ENCODE measurements at regions not wholly inside any gene's neighbourhood (a gene's known extent, or its start where the extent isn't known, plus 50 kb on each side); places are given as distances from the start of the nearest gene placed in this dataset.

DNA sequence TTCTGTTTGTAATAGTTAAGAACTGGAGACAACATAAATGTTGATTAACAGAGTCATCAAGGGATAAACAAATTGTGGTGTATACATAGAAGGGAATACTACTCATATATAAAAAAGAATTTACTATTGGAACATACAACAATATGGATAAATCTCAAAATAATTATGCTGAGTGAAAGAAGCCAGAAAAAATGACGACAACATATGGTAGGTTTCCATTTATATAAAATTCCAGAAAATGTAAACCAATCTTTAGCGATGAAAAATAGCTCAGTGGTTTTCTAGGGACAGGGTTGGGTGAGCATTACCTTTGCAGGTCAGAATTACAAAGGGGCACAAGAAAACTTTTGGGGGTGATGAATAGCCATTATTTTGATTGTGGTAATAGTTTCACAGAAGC, 431.6 kb downstream of the PTPRU start:
- Histone ChIP-seq H3K27me3 (peaks cover 0 to 17% of the 10 kb centered on the region in 2 donors), H3K36me3 (no peaks in the 10 kb centered on the region), H3K27ac (no peak overlapping the region), H3K4me1 (no peaks in the 10 kb centered on the region), H3K4me3 (no peak overlapping the region), H3K9me3 (no peaks in the 10 kb centered on the region)
- TF ChIP-seq, protein P1, sequence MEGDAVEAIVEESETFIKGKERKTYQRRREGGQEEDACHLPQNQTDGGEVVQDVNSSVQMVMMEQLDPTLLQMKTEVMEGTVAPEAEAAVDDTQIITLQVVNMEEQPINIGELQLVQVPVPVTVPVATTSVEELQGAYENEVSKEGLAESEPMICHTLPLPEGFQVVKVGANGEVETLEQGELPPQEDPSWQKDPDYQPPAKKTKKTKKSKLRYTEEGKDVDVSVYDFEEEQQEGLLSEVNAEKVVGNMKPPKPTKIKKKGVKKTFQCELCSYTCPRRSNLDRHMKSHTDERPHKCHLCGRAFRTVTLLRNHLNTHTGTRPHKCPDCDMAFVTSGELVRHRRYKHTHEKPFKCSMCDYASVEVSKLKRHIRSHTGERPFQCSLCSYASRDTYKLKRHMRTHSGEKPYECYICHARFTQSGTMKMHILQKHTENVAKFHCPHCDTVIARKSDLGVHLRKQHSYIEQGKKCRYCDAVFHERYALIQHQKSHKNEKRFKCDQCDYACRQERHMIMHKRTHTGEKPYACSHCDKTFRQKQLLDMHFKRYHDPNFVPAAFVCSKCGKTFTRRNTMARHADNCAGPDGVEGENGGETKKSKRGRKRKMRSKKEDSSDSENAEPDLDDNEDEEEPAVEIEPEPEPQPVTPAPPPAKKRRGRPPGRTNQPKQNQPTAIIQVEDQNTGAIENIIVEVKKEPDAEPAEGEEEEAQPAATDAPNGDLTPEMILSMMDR (IDR thresholded peaks at IDR 0.05) = no peak
- no peak for DNase-seq
- intact Hi-C loops (cut with DNase I; ENCODE audit: low total_unique reads) = no loop called here

DNA sequence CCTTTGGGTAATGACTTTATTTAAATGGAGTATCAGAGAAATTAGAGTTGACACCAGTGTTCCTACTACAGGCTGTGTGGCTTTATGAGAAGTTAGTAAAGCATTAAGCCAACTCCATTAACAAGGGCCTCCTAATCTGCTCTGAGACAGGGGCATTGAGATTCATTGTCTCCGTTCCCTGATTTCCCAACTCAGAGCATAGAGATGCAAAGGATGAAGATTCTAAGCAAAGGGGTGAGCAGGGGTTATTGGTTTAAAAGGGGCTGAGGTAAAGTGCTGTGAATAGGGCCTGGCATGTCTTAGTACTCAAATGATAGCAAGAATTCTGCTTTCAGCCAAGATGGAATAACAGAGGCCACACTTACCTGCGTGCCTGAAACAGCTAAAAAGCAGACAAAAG, 428.4 kb downstream of the PTPRU start:
- Histone ChIP-seq H3K27ac (no peak overlapping the region), H3K4me3 (no peak overlapping the region), H3K36me3 (no peaks in the 10 kb centered on the region), H3K4me1 (no peaks in the 10 kb centered on the region), H3K9me3 (peaks cover 4 to 17% (median 9%) of the 10 kb centered on the region in 3 donors), H3K27me3 (peaks cover 0 to 6% of the 10 kb centered on the region in 2 donors)
- intact Hi-C loops (cut with DNase I; ENCODE audit: low total_unique reads) = no loop called here
- TF ChIP-seq, protein P1 (IDR thresholded peaks at IDR 0.05) = no peak
- DNase-seq = no peak

DNA sequence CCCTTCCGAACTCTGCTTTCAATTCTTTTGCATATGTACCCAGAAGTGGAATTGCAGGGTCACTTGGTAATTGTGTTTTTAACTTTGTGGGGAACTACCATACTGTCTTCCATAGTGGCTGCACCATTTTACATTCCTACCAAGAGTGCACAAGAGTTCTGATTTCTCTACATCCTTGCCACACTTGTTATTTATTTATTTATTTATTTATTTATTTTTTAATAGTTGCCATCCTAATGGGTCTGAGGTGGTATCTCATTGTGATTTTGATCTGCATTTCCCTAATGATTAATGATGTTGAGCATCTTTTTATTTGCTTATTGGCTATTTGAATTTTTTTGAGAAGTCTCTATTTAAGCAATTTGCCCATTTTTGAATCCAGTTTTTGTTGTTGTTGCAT, 422.4 kb downstream of the PTPRU start:
- Histone ChIP-seq H3K4me1 (no peaks in the 10 kb centered on the region), H3K36me3 (no peaks in the 10 kb centered on the region), H3K4me3 (no peak overlapping the region), H3K27me3 (peaks cover 0 to 2% of the 10 kb centered on the region in 2 donors), H3K27ac (no peak overlapping the region), H3K9me3 (peaks cover 4 to 22% (median 9%) of the 10 kb centered on the region in 3 donors)
- TF ChIP-seq, protein P1 (IDR thresholded peaks at IDR 0.05) = no peak
- intact Hi-C loops (cut with DNase I; ENCODE audit: low total_unique reads) = no loop called here
- no peak for DNase-seq

DNA sequence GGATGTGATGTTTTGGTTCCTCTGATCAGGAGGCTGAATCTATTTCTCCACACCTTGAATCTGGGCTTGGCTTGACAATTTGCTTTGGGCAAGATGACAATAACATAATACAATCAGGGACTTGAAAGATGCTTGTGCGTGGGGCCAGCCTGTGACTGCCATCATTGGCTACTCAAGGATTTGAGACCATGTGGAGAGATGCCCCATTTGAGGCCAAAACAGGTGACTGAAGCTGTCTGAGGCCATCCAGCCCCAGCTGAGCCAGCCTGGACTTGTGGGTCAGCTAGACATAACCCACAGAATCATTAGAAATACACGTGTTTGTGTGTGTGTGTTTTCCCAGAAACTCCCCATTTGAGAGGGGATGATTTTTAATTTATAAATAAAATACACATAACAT, 421.5 kb downstream of the PTPRU start:
- intact Hi-C loops (cut with DNase I; ENCODE audit: low total_unique reads) = no loop called here
- Histone ChIP-seq H3K9me3 (peaks cover 4 to 22% (median 9%) of the 10 kb centered on the region in 3 donors), H3K4me1 (no peaks in the 10 kb centered on the region), H3K4me3 (no peak overlapping the region), H3K27ac (no peak overlapping the region), H3K27me3 (peaks cover 0 to 2% of the 10 kb centered on the region in 2 donors), H3K36me3 (no peaks in the 10 kb centered on the region)
- TF ChIP-seq, protein P1 (IDR thresholded peaks at IDR 0.05) = no peak
- peak in 1 of 2 donors; percentile 40 for DNase-seq

DNA sequence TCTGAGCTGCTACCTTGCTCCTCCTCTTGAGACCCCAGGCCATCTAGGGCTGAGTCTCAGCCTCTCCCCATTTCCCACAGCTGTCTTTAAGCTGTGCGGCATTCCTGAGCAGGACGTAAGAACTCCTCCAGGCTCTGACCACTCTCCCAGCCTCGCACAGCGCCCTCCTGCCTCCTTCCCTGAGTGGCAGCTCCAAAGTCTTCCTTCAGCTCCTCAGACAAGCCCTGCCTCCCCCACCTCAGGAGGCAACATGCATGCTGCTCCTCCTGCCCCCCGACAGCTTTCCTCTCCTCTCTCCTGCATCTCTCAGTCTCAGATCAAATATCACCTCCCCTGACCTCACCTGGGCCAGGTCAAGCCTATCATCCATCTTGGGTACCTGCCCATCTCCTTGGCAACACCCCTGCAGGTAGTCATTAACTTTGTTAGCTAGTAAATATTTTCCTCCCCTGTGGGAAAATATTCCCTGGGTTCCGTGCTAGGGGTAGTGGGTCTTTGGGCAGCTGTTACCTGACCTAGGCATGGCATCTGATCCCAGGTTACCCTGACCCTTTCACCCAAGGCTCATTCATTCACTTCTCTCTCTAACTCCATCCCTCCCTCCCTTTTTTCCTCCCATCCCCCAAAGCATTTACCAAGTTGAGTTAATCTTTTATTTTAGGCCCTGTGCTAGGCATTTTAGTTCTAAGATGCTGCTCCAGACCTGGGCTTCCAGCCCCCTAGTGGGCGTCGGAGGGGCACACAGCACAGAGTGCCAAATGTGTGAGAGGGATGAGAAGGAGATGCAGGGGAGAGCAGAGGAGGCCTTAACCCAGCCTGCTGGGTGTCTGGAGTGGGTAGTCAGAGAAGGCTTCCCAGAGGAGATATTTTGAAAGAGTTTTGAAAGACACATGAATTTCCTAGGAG, 419.9 kb downstream of the PTPRU start:
- DNase-seq = peak in 1 of 2 donors; percentile 35
- Histone ChIP-seq H3K4me3 (no peak overlapping the region), H3K4me1 (no peaks in the 10 kb centered on the region), H3K9me3 (peaks cover 0 to 8% (median 0%) of the 10 kb centered on the region in 3 donors), H3K27ac (no peak overlapping the region), H3K27me3 (peaks cover 0 to 2% of the 10 kb centered on the region in 2 donors), H3K36me3 (no peaks in the 10 kb centered on the region)
- intact Hi-C loops (cut with DNase I; ENCODE audit: low total_unique reads) = no loop called here
- TF ChIP-seq, protein P1 (IDR thresholded peaks at IDR 0.05) = no peak

Data from tibial artery (tissue), 4 donors.